ENCODE measurements at regions not wholly inside any gene's neighbourhood (a gene's known extent, or its start where the extent isn't known, plus 50 kb on each side); places are given as distances from the start of the nearest gene placed in this dataset.

DNA sequence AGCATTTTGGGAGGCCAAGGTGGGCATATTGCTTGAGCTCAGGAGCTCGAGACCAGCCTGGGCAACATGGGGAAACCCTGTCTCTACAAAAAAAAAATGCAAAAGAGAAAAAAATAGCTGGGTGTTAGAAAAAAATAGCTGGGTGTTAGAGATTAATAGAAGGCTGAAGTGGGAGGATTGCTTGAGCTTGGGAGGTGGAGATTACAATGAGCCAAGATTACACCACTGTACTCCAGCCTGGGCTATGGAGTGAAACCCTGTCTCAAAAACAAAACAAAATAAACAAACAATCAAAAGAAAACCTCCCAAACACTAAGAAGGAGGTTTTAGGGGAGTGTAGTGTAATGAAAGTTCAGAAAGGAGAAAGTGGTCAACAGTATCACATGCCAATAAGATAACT, 202.1 kb downstream of the FLRT2 start:
- no peak overlapping the region for H3K4me3 ChIP-seq (ENCODE audit: low read depth, low read length)
- DNase-seq (ENCODE audit: low read depth) = no peak

DNA sequence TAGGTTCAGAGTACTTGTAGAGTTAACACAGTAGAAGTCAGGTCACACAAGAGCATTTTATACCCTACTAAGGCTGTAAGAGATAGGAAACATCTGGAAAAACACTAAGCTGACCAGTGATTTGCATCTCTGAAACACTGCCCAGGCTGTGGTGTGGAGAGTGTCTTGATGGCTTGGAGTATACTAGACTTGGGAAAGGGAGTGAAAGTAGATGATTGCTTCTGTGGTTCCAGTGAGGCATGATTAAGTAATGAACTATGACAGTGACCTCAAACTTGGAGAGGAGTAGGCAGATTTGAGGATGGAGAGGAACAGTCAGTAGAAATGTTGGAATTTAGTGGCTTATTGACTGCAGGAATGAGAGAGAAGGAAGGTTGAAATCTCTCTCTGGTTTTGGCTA, 201.2 kb downstream of the FLRT2 start:
- peak; percentile 66 for DNase-seq (ENCODE audit: low read depth)
- H3K4me3 ChIP-seq (ENCODE audit: low read depth, low read length) = no peak overlapping the region

DNA sequence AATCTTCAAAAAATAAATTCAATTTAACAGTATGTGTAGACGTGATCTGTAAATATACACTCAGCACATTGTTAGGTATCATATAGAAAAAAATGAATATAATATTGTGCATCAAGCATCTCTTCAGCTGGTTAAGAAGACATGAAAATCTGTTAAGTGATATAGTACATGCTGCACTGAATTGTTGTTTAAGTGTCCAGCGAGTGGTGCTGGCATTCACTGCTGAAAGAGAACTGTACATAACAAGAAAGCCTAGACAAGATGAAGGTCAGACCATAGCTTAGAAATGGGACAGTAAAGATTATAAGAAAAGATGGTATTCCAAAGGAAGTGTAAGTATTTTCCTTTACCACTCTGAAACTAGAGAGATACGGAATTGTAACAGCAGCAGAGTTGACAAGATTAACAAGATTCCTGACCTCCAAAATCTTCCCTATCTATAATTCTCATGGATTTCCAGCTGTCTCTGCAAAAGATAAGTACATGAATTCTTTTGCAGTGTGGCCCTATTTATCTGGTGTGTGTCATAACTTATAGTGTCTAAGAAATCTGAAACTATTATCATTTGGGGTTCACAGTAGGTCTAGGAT, 198.6 kb downstream of the FLRT2 start:
- H3K4me3 ChIP-seq (ENCODE audit: low read depth, low read length) = no peak overlapping the region
- DNase-seq (ENCODE audit: low read depth) = no peak

DNA sequence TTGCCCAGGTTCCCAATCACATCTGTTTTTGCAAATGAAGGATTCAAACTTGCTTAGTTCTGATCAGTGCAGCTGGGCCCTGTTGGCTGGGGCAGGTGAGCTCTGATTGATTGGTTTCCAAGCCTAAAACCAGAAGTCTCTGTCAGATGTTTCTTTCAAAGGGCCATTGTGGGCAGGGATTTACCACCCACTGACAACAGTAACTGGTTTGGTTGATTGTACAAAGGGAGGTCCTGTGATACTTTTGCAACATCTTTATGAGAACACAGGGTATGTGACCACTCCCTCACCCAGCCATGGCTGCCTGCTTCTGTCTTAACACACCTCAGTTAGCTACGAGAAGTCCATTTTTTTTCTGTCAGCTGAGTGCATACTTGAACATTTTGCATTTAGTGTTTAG, 184.1 kb downstream of the FLRT2 start:
- no peak for DNase-seq (ENCODE audit: low read depth)
- H3K4me3 ChIP-seq (ENCODE audit: low read depth, low read length) = no peak overlapping the region

DNA sequence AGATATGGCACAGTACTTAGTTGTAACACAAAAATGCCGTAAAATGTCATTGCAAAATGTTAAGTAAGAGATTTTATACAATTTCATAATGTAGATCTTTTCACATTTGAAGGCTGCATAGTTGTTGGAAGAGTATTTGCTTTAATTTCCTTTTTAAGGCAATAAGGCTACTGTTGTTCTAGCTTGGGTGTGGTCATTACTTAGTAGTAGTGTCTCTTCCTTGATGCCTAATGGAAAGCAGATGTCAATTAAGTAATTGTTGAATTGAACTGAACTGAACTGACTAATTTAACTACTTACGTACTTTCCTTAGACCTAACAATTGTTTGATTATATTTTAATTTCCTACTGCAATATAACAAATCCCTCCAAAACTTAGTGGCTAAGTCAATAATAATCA, 181.7 kb downstream of the FLRT2 start:
- DNase-seq (ENCODE audit: low read depth) = no peak
- no peak overlapping the region for H3K4me3 ChIP-seq (ENCODE audit: low read depth, low read length)

All from skeletal muscle cell (primary cell).